ENCODE measurements at regions not wholly inside any gene's neighbourhood (a gene's known extent, or its start where the extent isn't known, plus 50 kb on each side); places are given as distances from the start of the nearest gene placed in this dataset.

DNA sequence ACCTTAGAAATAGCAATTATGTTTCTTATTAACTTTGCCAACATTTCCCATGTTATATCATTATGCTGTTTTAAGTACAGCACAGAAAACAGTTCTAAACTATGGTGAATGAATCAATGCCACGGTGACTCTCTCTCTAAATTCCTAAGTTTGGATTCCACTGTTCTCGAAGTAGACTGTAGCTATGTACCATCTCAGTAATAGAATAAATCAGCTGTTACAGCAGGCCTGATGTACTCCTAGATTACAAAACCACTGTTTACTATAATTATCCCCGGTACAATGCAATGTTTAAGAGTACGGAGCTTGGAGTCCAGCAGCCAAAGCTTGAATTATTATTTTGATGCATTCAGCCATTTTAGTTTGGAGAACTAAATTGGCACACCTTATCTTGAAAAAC is 476.3 kb upstream of the SLITRK1 start:
- TF ChIP-seq, protein P1, sequence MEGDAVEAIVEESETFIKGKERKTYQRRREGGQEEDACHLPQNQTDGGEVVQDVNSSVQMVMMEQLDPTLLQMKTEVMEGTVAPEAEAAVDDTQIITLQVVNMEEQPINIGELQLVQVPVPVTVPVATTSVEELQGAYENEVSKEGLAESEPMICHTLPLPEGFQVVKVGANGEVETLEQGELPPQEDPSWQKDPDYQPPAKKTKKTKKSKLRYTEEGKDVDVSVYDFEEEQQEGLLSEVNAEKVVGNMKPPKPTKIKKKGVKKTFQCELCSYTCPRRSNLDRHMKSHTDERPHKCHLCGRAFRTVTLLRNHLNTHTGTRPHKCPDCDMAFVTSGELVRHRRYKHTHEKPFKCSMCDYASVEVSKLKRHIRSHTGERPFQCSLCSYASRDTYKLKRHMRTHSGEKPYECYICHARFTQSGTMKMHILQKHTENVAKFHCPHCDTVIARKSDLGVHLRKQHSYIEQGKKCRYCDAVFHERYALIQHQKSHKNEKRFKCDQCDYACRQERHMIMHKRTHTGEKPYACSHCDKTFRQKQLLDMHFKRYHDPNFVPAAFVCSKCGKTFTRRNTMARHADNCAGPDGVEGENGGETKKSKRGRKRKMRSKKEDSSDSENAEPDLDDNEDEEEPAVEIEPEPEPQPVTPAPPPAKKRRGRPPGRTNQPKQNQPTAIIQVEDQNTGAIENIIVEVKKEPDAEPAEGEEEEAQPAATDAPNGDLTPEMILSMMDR (conservative IDR thresholded peaks at IDR 0.05; ENCODE audit: low read depth, low read length): no peak
- TF ChIP-seq EZH2 (IDR thresholded peaks at IDR 0.05; ENCODE audit: low read length, unreplicated experiment): no peak
